CD14-positive monocyte (primary cell): ENCODE measurements at regions not wholly inside any gene's neighbourhood (a gene's known extent, or its start where the extent isn't known, plus 50 kb on each side); places are given as distances from the start of the nearest gene placed in this dataset.
"Not testable (repeated sequence)": the region's sequence is repeated elsewhere in the genome, so short reads cannot be mapped to it uniquely, and the experiment has no call there.

Experiments
- DNase-seq, 3 donors: peaks; one replicate each; pipeline ENCODE4 v3.0.0-alpha.2; 2011 to 2022
- H2AFZ ChIP-seq: 2 replicates; pipeline ENCODE4 v1.6.0; 2012; ENCODE audit warnings: mild to moderate bottlenecking, low read depth, low read length, inconsistent platforms; ENCODE audit not compliant: insufficient read depth, poor library complexity, severe bottlenecking
- H3K27ac ChIP-seq, 2 donors: 1 replicate in 1 of 2; 2 replicates in 1 of 2; pipeline ENCODE4 v1.5.1; 2012 to 2013; ENCODE audit warnings: low read length in 2 of 2, control low read depth in 1 of 2, inconsistent platforms in 1 of 2, low read depth in 1 of 2, mild to moderate bottlenecking in 1 of 2
- H3K27me3 ChIP-seq, 2 donors: one replicate each; pipeline versions ENCODE4 v1.6.0 to v1.6.1; 2011 to 2013; ENCODE audit warnings: low read length in 2 of 2; ENCODE audit not compliant: control insufficient read depth in 2 of 2, insufficient read depth in 2 of 2
- H3K36me3 ChIP-seq, 2 donors: replicated peaks in 1 of 2; 1 replicate in 1 of 2; 2 replicates in 1 of 2; pipeline versions ENCODE4 v1.5.1 to v1.6.1; 2012 to 2013; ENCODE audit warnings: low read length in 2 of 2, control low read depth in 1 of 2, inconsistent platforms in 1 of 2, mild to moderate bottlenecking in 1 of 2; ENCODE audit not compliant: insufficient read depth in 2 of 2, control insufficient read depth in 1 of 2
- H3K4me1 ChIP-seq, 2 donors: 1 replicate in 1 of 2; 2 replicates in 1 of 2; pipeline versions ENCODE4 v1.5.1 to v1.6.1; 2012 to 2013; ENCODE audit warnings: low read length in 2 of 2, control low read depth in 1 of 2, inconsistent platforms in 1 of 2, mild to moderate bottlenecking in 1 of 2, moderate library complexity in 1 of 2; ENCODE audit not compliant: insufficient read depth in 2 of 2, control insufficient read depth in 1 of 2
- H3K4me2 ChIP-seq: replicated peaks from 2 replicates; pipeline ENCODE3; 2012; ENCODE audit warnings: low read length, moderate library complexity, mild to moderate bottlenecking; ENCODE audit not compliant: poor library complexity, severe bottlenecking; ENCODE audit errors: extremely low read depth
- H3K4me3 ChIP-seq, 3 experiments: fragments of 200-600 bp in 1 of 3; sonication (generic) in 1 of 3; replicated peaks in 1 of 3; 1 replicate in 2 of 3; 2 replicates in 1 of 3; pipeline ENCODE4 v1.5.1; 2011 to 2013; ENCODE audit warnings: low read length in 3 of 3, mild to moderate bottlenecking in 3 of 3, control low read depth in 2 of 3, low read depth in 2 of 3, inconsistent platforms in 1 of 3, moderate library complexity in 1 of 3
- H3K79me2 ChIP-seq: 2 replicates; pipeline ENCODE4 v1.6.0; 2012; ENCODE audit warnings: mild to moderate bottlenecking, control low read depth, inconsistent platforms, low read length, moderate library complexity; ENCODE audit not compliant: insufficient read depth
- H3K9ac ChIP-seq: 2 replicates; pipeline ENCODE4 v1.6.0; 2017; ENCODE audit warnings: low read length, mild to moderate bottlenecking; ENCODE audit not compliant: insufficient read depth, poor library complexity, severe bottlenecking
- H3K9me3 ChIP-seq, 2 donors: replicated peaks in 1 of 2; 1 replicate in 1 of 2; 2 replicates in 1 of 2; pipeline versions ENCODE4 v1.5.1 to v1.6.1; 2012 to 2013; ENCODE audit warnings: low read length in 2 of 2, control low read depth in 1 of 2; ENCODE audit not compliant: control insufficient read depth in 1 of 2, insufficient read depth in 1 of 2
- H4K20me1 ChIP-seq: 2 replicates; pipeline ENCODE4 v1.6.0; 2012; ENCODE audit warnings: mild to moderate bottlenecking, low read length, control low read depth, moderate library complexity; ENCODE audit not compliant: insufficient read depth
- H3K27ac Mint-ChIP-seq, 7 donors: one replicate each; pipeline ENCODE4 v1.8.0; 2020; ENCODE audit warnings: mild to moderate bottlenecking in 7 of 7, mixed read lengths in 7 of 7, moderate library complexity in 6 of 7, inconsistent platforms in 2 of 7
- H3K27me3 Mint-ChIP-seq, 3 donors: one replicate each; pipeline ENCODE4 v1.8.0; 2021 to 2022; ENCODE audit warnings: low read depth in 3 of 3, mild to moderate bottlenecking in 3 of 3, mixed read lengths in 3 of 3, moderate library complexity in 3 of 3, inconsistent platforms in 1 of 3
- H3K36me3 Mint-ChIP-seq, 2 donors: one replicate each; pipeline ENCODE4 v1.8.0; 2020; ENCODE audit warnings: mixed read lengths in 2 of 2, inconsistent platforms in 1 of 2, mild to moderate bottlenecking in 1 of 2
- H3K4me1 Mint-ChIP-seq: one replicate; pipeline ENCODE4 v1.8.0; 2020; ENCODE audit warnings: mild to moderate bottlenecking, mixed read lengths
- H3K4me3 Mint-ChIP-seq, 2 donors: one replicate each; pipeline ENCODE4 v1.8.0; 2020; ENCODE audit warnings: mild to moderate bottlenecking in 2 of 2, mixed read lengths in 2 of 2, moderate library complexity in 1 of 2
- H3K9me3 Mint-ChIP-seq, 7 donors: one replicate each; pipeline ENCODE4 v1.8.0; 2020 to 2022; ENCODE audit warnings: mixed read lengths in 7 of 7, mild to moderate bottlenecking in 6 of 7, moderate library complexity in 6 of 7, inconsistent platforms in 2 of 7
- WGBS: methylation state at CpG from one replicate; pipeline ENCODE4 v1.1.5; 2013; ENCODE audit warnings: missing lambda C conversion rate; ENCODE audit not compliant: insufficient coverage; 5-methylcytosine and 5-hydroxymethylcytosine counted together
- intact Hi-C, 2 donors: fragments of 100-400 bp; cut with micrococcal nuclease; formaldehyde crosslinking; loops; one replicate each; pipeline versions ENCODE4 v1.15.0 to v1.15.1; 2023

- H3K27me3 Mint-ChIP-seq, H2AFZ ChIP-seq, H3K4me2 ChIP-seq, H3K27ac ChIP-seq, H3K9ac ChIP-seq, H3K27ac Mint-ChIP-seq, H3K4me3 Mint-ChIP-seq, H3K4me1 Mint-ChIP-seq, H3K4me3 ChIP-seq, H3K36me3 Mint-ChIP-seq, H3K79me2 ChIP-seq, H3K27me3 ChIP-seq, H3K4me1 ChIP-seq, H3K36me3 ChIP-seq, DNase-seq, intact Hi-C loops, H4K20me1 ChIP-seq: not testable (repeated sequence)
- H3K9me3 Mint-ChIP-seq = peaks cover 2 to 50% (median 28%) of the 10 kb centered on the region in 7 donors
- 100% methylated on average over 1 of the region's 6 CpGs for WGBS
- peaks cover 0 to 41% of the 10 kb centered on the region in 2 donors for H3K9me3 ChIP-seq
These were observed 330.7 kb upstream of the PLGLB2 start for GRCh38 chr2:87417147-87417546.

- DNase-seq, H3K27ac ChIP-seq, H3K4me1 Mint-ChIP-seq, H3K36me3 ChIP-seq, H3K9ac ChIP-seq, H3K27ac Mint-ChIP-seq, H3K79me2 ChIP-seq, H3K27me3 Mint-ChIP-seq, H3K27me3 ChIP-seq, H3K4me3 Mint-ChIP-seq, H2AFZ ChIP-seq, H3K4me1 ChIP-seq, H3K4me2 ChIP-seq, H3K36me3 Mint-ChIP-seq, H4K20me1 ChIP-seq, intact Hi-C loops, H3K4me3 ChIP-seq: not testable (repeated sequence)
- peaks cover 0 to 40% of the 10 kb centered on the region in 2 donors for H3K9me3 ChIP-seq
- WGBS = 90% methylated on average over 2 of the region's 3 CpGs
- peaks cover 2 to 49% (median 27%) of the 10 kb centered on the region in 7 donors for H3K9me3 Mint-ChIP-seq
These were observed 329.9 kb upstream of the PLGLB2 start for GRCh38 chr2:87417742-87418567.

GRCh38 chr2:87418823-87419822, 328.8 kb upstream of the PLGLB2 start:
- H3K27ac Mint-ChIP-seq, H3K4me3 ChIP-seq, H3K27me3 ChIP-seq, H3K4me1 ChIP-seq, H3K9ac ChIP-seq, H3K36me3 ChIP-seq, H3K36me3 Mint-ChIP-seq, H3K4me3 Mint-ChIP-seq, H2AFZ ChIP-seq, H3K4me2 ChIP-seq, DNase-seq, H3K27me3 Mint-ChIP-seq, H3K4me1 Mint-ChIP-seq, intact Hi-C loops, H3K79me2 ChIP-seq, H4K20me1 ChIP-seq, H3K27ac ChIP-seq: not testable (repeated sequence)
- H3K9me3 ChIP-seq = peaks cover 0 to 40% of the 10 kb centered on the region in 2 donors
- H3K9me3 Mint-ChIP-seq = peaks cover 2 to 49% (median 27%) of the 10 kb centered on the region in 7 donors
- 94% methylated on average over 3 of the region's 9 CpGs for WGBS

- H3K4me3 ChIP-seq, H3K9ac ChIP-seq, H3K27ac ChIP-seq, H3K27me3 Mint-ChIP-seq, H3K4me1 ChIP-seq, H3K79me2 ChIP-seq, H3K27ac Mint-ChIP-seq, H4K20me1 ChIP-seq, H3K27me3 ChIP-seq, H3K36me3 ChIP-seq, H3K36me3 Mint-ChIP-seq, DNase-seq, intact Hi-C loops, H3K4me1 Mint-ChIP-seq, H2AFZ ChIP-seq, H3K4me3 Mint-ChIP-seq, H3K4me2 ChIP-seq: not testable (repeated sequence)
- peaks cover 0 to 33% of the 10 kb centered on the region in 2 donors for H3K9me3 ChIP-seq
- peaks cover 2 to 55% (median 27%) of the 10 kb centered on the region in 7 donors for H3K9me3 Mint-ChIP-seq
- no CpG with 5 or more reads among the region's 5 CpGs for WGBS
These were observed 327.9 kb upstream of the PLGLB2 start for GRCh38 chr2:87419980-87420379.
